Right lobe of liver (tissue), 4 donors: ENCODE measurements at regions not wholly inside any gene's neighbourhood (a gene's known extent, or its start where the extent isn't known, plus 50 kb on each side); places are given as distances from the start of the nearest gene placed in this dataset.

Source experiments
- POLR2A ChIP-seq: fragments of 450-650 bp; IDR thresholded peaks from one replicate; pipeline ENCODE4 v1.6.1; 2017; ENCODE audit warnings: antibody characterized with exemption, mild to moderate bottlenecking
- TF ChIP-seq, protein P1 (sequence below), 4 donors: fragments of 200-600 bp in 3 of 4; fragments of 450-650 bp in 1 of 4; IDR thresholded peaks; one replicate each; pipeline versions ENCODE4 v1.5.1 to v1.8.0; 2016 to 2022; ENCODE audit warnings: antibody characterized with exemption in 4 of 4, mild to moderate bottlenecking in 2 of 4
- donor health status: DM: no; HTN: no; CAD: no.
- donor health status: DM: no; HTN: no; CAD: no.
- donor health status: DM: no; HTN: yes; CAD: no.

DNA sequence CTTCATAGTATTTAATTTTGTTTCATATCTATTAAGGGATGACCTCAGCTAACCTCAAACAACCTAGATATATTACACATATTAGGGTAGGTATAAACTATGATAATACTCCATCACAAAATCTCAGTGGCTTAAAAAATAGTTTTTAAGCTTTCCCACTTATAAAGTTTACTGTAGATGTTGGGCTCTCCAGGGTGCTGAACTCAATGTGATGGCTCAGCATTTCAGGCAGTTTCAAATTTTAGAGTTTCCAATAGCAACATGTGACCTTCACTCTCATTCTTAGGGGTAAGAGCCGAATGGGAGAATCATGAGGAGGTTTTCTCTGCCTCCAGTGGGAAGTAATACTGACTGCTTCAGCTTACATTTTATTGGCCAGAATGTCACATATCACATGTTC, 357.3 kb downstream of the MEI4 start:
- TF ChIP-seq, protein P1, sequence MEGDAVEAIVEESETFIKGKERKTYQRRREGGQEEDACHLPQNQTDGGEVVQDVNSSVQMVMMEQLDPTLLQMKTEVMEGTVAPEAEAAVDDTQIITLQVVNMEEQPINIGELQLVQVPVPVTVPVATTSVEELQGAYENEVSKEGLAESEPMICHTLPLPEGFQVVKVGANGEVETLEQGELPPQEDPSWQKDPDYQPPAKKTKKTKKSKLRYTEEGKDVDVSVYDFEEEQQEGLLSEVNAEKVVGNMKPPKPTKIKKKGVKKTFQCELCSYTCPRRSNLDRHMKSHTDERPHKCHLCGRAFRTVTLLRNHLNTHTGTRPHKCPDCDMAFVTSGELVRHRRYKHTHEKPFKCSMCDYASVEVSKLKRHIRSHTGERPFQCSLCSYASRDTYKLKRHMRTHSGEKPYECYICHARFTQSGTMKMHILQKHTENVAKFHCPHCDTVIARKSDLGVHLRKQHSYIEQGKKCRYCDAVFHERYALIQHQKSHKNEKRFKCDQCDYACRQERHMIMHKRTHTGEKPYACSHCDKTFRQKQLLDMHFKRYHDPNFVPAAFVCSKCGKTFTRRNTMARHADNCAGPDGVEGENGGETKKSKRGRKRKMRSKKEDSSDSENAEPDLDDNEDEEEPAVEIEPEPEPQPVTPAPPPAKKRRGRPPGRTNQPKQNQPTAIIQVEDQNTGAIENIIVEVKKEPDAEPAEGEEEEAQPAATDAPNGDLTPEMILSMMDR (IDR thresholded peaks at IDR 0.05), result no peak
- no peak for TF ChIP-seq POLR2A
